PC-9 (cell line): ENCODE measurements at regions not wholly inside any gene's neighbourhood (a gene's known extent, or its start where the extent isn't known, plus 50 kb on each side); places are given as distances from the start of the nearest gene placed in this dataset.

ENCODE experiments used
- BruUV-seq: library from RNA; stranded (reverse); fragments of 400-500 nt; replicated peaks from 2 replicates; lab custom pipeline; 2021; lab: Mats Ljungman, UMichigan
- CTCF ChIA-PET: fragments of 300-600 bp; sonication (Branson Sonifier 250); formaldehyde crosslinking; loops from one replicate; lab custom pipeline; 2022; ENCODE audit warnings: antibody characterized with exemption; lab: Charles Lee
- POLR2A ChIA-PET: fragments of 300-600 bp; sonication (Branson Sonifier 250); formaldehyde crosslinking; loops from one replicate; lab custom pipeline; 2022; ENCODE audit warnings: antibody characterized with exemption; ENCODE audit not compliant: unreplicated experiment; lab: Charles Lee
- DNase-seq, 2 experiments: peaks; one replicate each; pipeline versions ENCODE4 v3.0.0 to v3.0.0-alpha.2; 2015 to 2022; ENCODE audit warnings: mixed read lengths in 1 of 2
- H2AFZ ChIP-seq: fragments of 200-600 bp; sonication (generic); 2 replicates; pipeline ENCODE4 v1.8.1; 2017; ENCODE audit warnings: antibody characterized with exemption
- H3F3A ChIP-seq: fragments of 200-600 bp; sonication (generic); 2 replicates; pipeline ENCODE4 v1.8.1; 2017; ENCODE audit warnings: antibody characterized with exemption, mild to moderate bottlenecking, low read depth; ENCODE audit not compliant: insufficient read depth
- H3K27ac ChIP-seq: fragments of 200-600 bp; sonication (generic); 2 replicates; pipeline ENCODE4 v1.6.1; 2016; ENCODE audit warnings: mixed run types
- H3K27me3 ChIP-seq: fragments of 200-600 bp; sonication (generic); 2 replicates; pipeline ENCODE4 v1.6.1; 2016; ENCODE audit warnings: low read depth, mixed run types; ENCODE audit not compliant: insufficient read depth
- H3K36me3 ChIP-seq: fragments of 200-600 bp; sonication (generic); 2 replicates; pipeline ENCODE4 v1.6.1; 2016; ENCODE audit warnings: low read depth, mixed run types
- H3K4me1 ChIP-seq: fragments of 200-600 bp; sonication (generic); replicated peaks from 2 replicates; pipeline ENCODE4 v1.6.1; 2016; ENCODE audit warnings: mixed run types; ENCODE audit not compliant: insufficient read depth
- H3K4me2 ChIP-seq: fragments of 200-600 bp; sonication (generic); 2 replicates; pipeline ENCODE4 v1.6.1; 2017; ENCODE audit warnings: mixed run types
- H3K4me3 ChIP-seq: fragments of 200-600 bp; sonication (generic); 2 replicates; pipeline ENCODE4 v1.6.1; 2016; ENCODE audit warnings: mixed run types
- H3K79me2 ChIP-seq: fragments of 200-600 bp; sonication (generic); 2 replicates; pipeline ENCODE4 v1.6.1; 2017; ENCODE audit warnings: low read depth, mixed run types
- H3K9me2 ChIP-seq: fragments of 200-600 bp; sonication (generic); 2 replicates; pipeline ENCODE4 v1.8.1; 2017; ENCODE audit warnings: mild to moderate bottlenecking; ENCODE audit not compliant: insufficient read depth
- H3K9me3 ChIP-seq: fragments of 200-600 bp; sonication (generic); 2 replicates; pipeline ENCODE4 v1.8.1; 2016; ENCODE audit warnings: low read depth; ENCODE audit not compliant: insufficient read depth
- H4K20me1 ChIP-seq: fragments of 200-600 bp; sonication (generic); 2 replicates; pipeline ENCODE4 v1.8.1; 2017; ENCODE audit not compliant: insufficient read depth
- EZH2 ChIP-seq: fragments of 200-600 bp; sonication (generic); IDR thresholded peaks from 2 replicates; pipeline ENCODE4 v1.8.0; 2017; ENCODE audit warnings: antibody characterized with exemption, low read depth
- intact Hi-C: fragments of 100-400 bp; cut with micrococcal nuclease; formaldehyde crosslinking; loops from one replicate; pipeline ENCODE4 v1.10.0; 2022; ENCODE audit not compliant: unreplicated experiment
- TF ChIP-seq, protein P1 (sequence below): fragments of 200-600 bp; sonication (generic); conservative IDR thresholded peaks from 2 replicates; pipeline ENCODE4 v1.6.1; 2017; ENCODE audit warnings: mixed run types, antibody characterized with exemption, mild to moderate bottlenecking, moderate library complexity

DNA sequence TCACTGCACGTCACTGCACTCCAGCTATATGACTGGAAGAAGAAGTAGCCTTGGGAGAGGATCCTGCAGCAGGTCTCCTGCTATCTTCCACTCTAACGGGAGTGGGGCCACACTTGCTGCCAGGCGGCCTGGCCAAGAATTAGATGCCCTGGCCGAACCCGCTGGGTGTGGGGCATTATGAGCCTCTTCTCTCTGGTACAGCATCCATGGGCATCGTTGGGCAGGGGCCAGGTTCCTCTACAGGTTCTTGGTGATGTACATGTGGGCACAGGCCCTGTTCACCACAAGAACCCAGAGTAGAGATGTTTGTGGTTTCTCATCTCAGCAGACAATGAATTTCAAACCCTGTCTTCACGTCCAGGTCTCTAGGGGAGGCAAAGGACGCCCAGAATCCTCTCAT is 370.5 kb downstream of the NPHP4 start:
- no peak for DNase-seq
- POLR2A ChIA-PET: no interaction called here
- Histone ChIP-seq H3K4me1 (no peaks in the 10 kb centered on the region), H3K9me3 (no peaks in the 10 kb centered on the region), H3K4me2 (no peak overlapping the region), H3K27me3 (no peaks in the 10 kb centered on the region), H3K4me3 (no peak overlapping the region), H2AFZ (no peak overlapping the region), H3F3A (no peaks in the 10 kb centered on the region), H3K27ac (no peak overlapping the region), H3K9me2 (no peaks in the 10 kb centered on the region), H3K36me3 (no peaks in the 10 kb centered on the region), H4K20me1 (no peaks in the 10 kb centered on the region), H3K79me2 (no peaks in the 10 kb centered on the region)
- no peak for TF ChIP-seq EZH2
- TF ChIP-seq, protein P1, sequence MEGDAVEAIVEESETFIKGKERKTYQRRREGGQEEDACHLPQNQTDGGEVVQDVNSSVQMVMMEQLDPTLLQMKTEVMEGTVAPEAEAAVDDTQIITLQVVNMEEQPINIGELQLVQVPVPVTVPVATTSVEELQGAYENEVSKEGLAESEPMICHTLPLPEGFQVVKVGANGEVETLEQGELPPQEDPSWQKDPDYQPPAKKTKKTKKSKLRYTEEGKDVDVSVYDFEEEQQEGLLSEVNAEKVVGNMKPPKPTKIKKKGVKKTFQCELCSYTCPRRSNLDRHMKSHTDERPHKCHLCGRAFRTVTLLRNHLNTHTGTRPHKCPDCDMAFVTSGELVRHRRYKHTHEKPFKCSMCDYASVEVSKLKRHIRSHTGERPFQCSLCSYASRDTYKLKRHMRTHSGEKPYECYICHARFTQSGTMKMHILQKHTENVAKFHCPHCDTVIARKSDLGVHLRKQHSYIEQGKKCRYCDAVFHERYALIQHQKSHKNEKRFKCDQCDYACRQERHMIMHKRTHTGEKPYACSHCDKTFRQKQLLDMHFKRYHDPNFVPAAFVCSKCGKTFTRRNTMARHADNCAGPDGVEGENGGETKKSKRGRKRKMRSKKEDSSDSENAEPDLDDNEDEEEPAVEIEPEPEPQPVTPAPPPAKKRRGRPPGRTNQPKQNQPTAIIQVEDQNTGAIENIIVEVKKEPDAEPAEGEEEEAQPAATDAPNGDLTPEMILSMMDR: no peak
- BruUV-seq: no TSS peak
- CTCF ChIA-PET: interaction anchor here (0.6 kb wide), 1 partner anchor 141 kb away, joined by 3 read pairs; no protein-coding TSS in a partner anchor
- intact Hi-C loops: no loop called here

DNA sequence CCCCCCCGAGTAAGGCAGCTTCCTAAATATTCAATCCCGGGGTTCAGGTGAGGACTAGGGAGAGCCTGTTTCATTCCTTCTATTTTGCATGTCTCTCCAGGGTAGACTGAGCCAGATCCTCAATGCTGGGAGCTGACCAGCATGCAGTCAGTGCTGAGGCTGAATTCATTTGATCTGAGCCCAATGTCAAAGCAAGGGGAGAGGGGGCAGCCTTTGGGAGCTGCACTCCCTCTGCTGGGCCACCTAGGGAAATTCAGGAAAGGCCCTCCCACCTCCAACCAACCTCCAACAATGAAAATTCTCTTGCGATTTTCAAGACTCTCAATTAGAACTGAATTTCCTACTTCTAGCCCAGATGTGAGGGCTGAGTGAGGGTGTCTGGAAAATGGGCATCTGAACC is 371.2 kb downstream of the NPHP4 start:
- H3K4me2 ChIP-seq: no peak overlapping the region
- TF ChIP-seq, protein P1: peak; percentile 53
- TF ChIP-seq EZH2: no peak
- H2AFZ ChIP-seq: no peak overlapping the region
- no peak overlapping the region for H3K27ac ChIP-seq
- no peaks in the 10 kb centered on the region for H3F3A ChIP-seq
- no peaks in the 10 kb centered on the region for H3K4me1 ChIP-seq
- H3K36me3 ChIP-seq: no peaks in the 10 kb centered on the region
- no peak for DNase-seq
- ChIA-PET POLR2A (no interaction called here), CTCF (interaction anchor here (0.6 kb wide), 1 partner anchor 140 kb away, joined by 3 read pairs; no protein-coding TSS in a partner anchor)
- no peaks in the 10 kb centered on the region for H3K79me2 ChIP-seq
- H3K9me2 ChIP-seq: no peaks in the 10 kb centered on the region
- H3K4me3 ChIP-seq: no peak overlapping the region
- BruUV-seq: no TSS peak
- no peaks in the 10 kb centered on the region for H3K9me3 ChIP-seq
- no peaks in the 10 kb centered on the region for H3K27me3 ChIP-seq
- intact Hi-C loops: no loop called here
- no peaks in the 10 kb centered on the region for H4K20me1 ChIP-seq

DNA sequence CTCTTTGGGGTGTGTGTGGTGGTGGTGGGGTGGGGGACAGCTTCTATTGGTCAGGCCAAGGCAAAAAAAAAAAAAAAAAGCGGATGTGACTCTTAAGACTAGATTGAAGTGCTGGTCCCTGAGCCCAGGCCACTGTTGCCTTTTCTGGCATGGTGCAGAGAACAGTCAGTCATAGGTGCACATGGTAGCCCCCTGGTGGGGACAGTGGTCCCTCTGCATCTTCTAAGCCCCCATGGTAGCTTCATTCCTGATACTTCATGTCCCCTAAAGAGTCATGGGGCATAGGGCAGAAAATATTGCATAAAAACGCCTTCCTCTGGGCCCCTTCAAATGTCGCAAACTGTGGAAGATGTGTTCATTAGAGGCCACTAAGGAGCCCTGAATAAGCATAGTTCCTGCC is 371.8 kb downstream of the NPHP4 start:
- CTCF ChIA-PET: no interaction called here
- DNase-seq: no peak
- no peaks in the 10 kb centered on the region for H3K9me3 ChIP-seq
- no peak overlapping the region for H3K27ac ChIP-seq
- H3K4me2 ChIP-seq: no peak overlapping the region
- no peaks in the 10 kb centered on the region for H3K9me2 ChIP-seq
- no peaks in the 10 kb centered on the region for H4K20me1 ChIP-seq
- TF ChIP-seq EZH2: no peak
- TF ChIP-seq, protein P1: no peak
- BruUV-seq: no TSS peak
- no peaks in the 10 kb centered on the region for H3K79me2 ChIP-seq
- peaks cover 3% of the 10 kb centered on the region; the same call in 1 of the 2 replicates for H3K27me3 ChIP-seq
- intact Hi-C loops: no loop called here
- no peaks in the 10 kb centered on the region for H3K4me1 ChIP-seq
- no peak overlapping the region for H2AFZ ChIP-seq
- POLR2A ChIA-PET: no interaction called here
- H3K4me3 ChIP-seq: no peak overlapping the region
- H3K36me3 ChIP-seq: no peaks in the 10 kb centered on the region
- no peaks in the 10 kb centered on the region for H3F3A ChIP-seq
